ENCODE measurements at regions not wholly inside any gene's neighbourhood (a gene's known extent, or its start where the extent isn't known, plus 50 kb on each side); places are given as distances from the start of the nearest gene placed in this dataset.

GRCh38 chr6:169106176-169106575 is 147.5 kb downstream of the THBS2 start:
- TF ChIP-seq CTCF (conservative IDR thresholded peaks at IDR 0.05 in 1 of 2, IDR thresholded peaks at IDR 0.05 in 1 of 2; ENCODE audit: extremely low read depth in 1 of 2, insufficient read depth in 1 of 2, low read depth in 1 of 2, low read length in 2 of 2), result no peak
- TF ChIP-seq EZH2 (IDR thresholded peaks at IDR 0.05; ENCODE audit: borderline replicate concordance, low read length), result no peak

Measured in mammary epithelial cell (primary cell).